ENCODE measurements at regions not wholly inside any gene's neighbourhood (a gene's known extent, or its start where the extent isn't known, plus 50 kb on each side); places are given as distances from the start of the nearest gene placed in this dataset.

GRCh38 chr2:196420143-196420542, 219.4 kb upstream of the CCDC150 start:
- no peak for TF ChIP-seq CTCF (IDR thresholded peaks at IDR 0.05)
- TF ChIP-seq POLR2A (IDR thresholded peaks at IDR 0.05): no peak
